WTC11 (cell line): ENCODE measurements at regions not wholly inside any gene's neighbourhood (a gene's known extent, or its start where the extent isn't known, plus 50 kb on each side); places are given as distances from the start of the nearest gene placed in this dataset.

ENCODE experiments used
- ATAC-seq: fragments of 200-7000 bp; cut with Tn5 transposase; 2 replicates; pipeline ENCODE4 v1.10.0; 2021; ENCODE audit warnings: mild to moderate bottlenecking, moderate library complexity
- CTCF ChIA-PET: fragments of 300-600 bp; sonication (Branson Sonifier 250); formaldehyde crosslinking; loops from one replicate; lab custom pipeline; 2021; ENCODE audit warnings: antibody characterized with exemption; lab: Charles Lee
- POLR2A ChIA-PET: fragments of 350-600 bp; sonication (Branson Sonifier 250); formaldehyde crosslinking; loops from one replicate; lab custom pipeline; 2021; ENCODE audit warnings: antibody characterized with exemption; lab: Charles Lee
- DNase-seq: peaks from one replicate; pipeline ENCODE4 v3.0.0; 2021; ENCODE audit warnings: low spot score
- H3K27ac Mint-ChIP-seq: 2 replicates; pipeline ENCODE4 v1.8.0; 2021; ENCODE audit warnings: mixed read lengths
- H3K27me3 Mint-ChIP-seq: 2 replicates; pipeline ENCODE4 v1.8.0; 2021; ENCODE audit warnings: low read depth, mild to moderate bottlenecking, moderate library complexity, mixed read lengths
- H3K36me3 Mint-ChIP-seq: 2 replicates; pipeline ENCODE4 v1.8.0; 2021; ENCODE audit warnings: mixed read lengths
- H3K4me1 Mint-ChIP-seq: 2 replicates; pipeline ENCODE4 v1.8.0; 2022; ENCODE audit warnings: mixed read lengths
- H3K4me3 Mint-ChIP-seq: 2 replicates; pipeline ENCODE4 v1.8.0; 2021; ENCODE audit warnings: mild to moderate bottlenecking, moderate library complexity, mixed read lengths
- H3K9me3 Mint-ChIP-seq: 2 replicates; pipeline ENCODE4 v1.8.0; 2021; ENCODE audit warnings: mixed read lengths
- AR ChIP-seq: fragments of 250-450 bp; sonication (Bioruptor Pico); IDR thresholded peaks from 2 replicates; pipeline ENCODE4 v1.9.0; 2021; ENCODE audit warnings: mild to moderate bottlenecking
- E2F4 ChIP-seq: sonication (generic); formaldehyde crosslinking; IDR thresholded peaks from 2 replicates; pipeline ENCODE4 v1.8.1; 2022; ENCODE audit warnings: low read depth, mild to moderate bottlenecking, moderate library complexity, missing genetic modification reagents, borderline replicate concordance
- ESRRA ChIP-seq: sonication (generic); formaldehyde crosslinking; IDR thresholded peaks from 2 replicates; pipeline ENCODE4 v1.8.1; 2022; ENCODE audit warnings: mild to moderate bottlenecking, missing genetic modification reagents, borderline replicate concordance
- FOXP1 ChIP-seq: sonication (generic); formaldehyde crosslinking; IDR thresholded peaks from 2 replicates; pipeline ENCODE4 v1.8.0; 2022; ENCODE audit warnings: missing genetic modification reagents, mild to moderate bottlenecking, moderate library complexity, borderline replicate concordance
- JUN ChIP-seq: sonication (generic); formaldehyde crosslinking; IDR thresholded peaks from 2 replicates; pipeline ENCODE4 v1.8.0; 2023; ENCODE audit warnings: mild to moderate bottlenecking, missing genetic modification reagents
- NFE2L1 ChIP-seq: sonication (generic); formaldehyde crosslinking; IDR thresholded peaks from 2 replicates; pipeline ENCODE4 v1.8.1; 2023; ENCODE audit warnings: missing genetic modification reagents
- RELA ChIP-seq: sonication (generic); formaldehyde crosslinking; IDR thresholded peaks from 2 replicates; pipeline ENCODE4 v1.8.1; 2022; ENCODE audit warnings: missing genetic modification reagents, mild to moderate bottlenecking, borderline replicate concordance
- STAT6 ChIP-seq: sonication (generic); formaldehyde crosslinking; conservative IDR thresholded peaks from 2 replicates; pipeline ENCODE4 v1.8.1; 2023; ENCODE audit warnings: mild to moderate bottlenecking, low read depth, missing genetic modification reagents, moderate library complexity
- TEAD1 ChIP-seq: sonication (generic); formaldehyde crosslinking; IDR thresholded peaks from 2 replicates; pipeline ENCODE4 v1.8.0; 2022; ENCODE audit warnings: mild to moderate bottlenecking, missing genetic modification reagents
- ZMAT4 ChIP-seq: fragments of 250-450 bp; sonication (Bioruptor Pico); IDR thresholded peaks from 2 replicates; pipeline ENCODE4 v1.9.0; 2021; ENCODE audit warnings: mild to moderate bottlenecking
- ZNF138 ChIP-seq: sonication (generic); formaldehyde crosslinking; conservative IDR thresholded peaks from 2 replicates; pipeline ENCODE4 v1.8.1; 2022; ENCODE audit warnings: mild to moderate bottlenecking, moderate library complexity, missing genetic modification reagents
- ZNF263 ChIP-seq: sonication (generic); formaldehyde crosslinking; IDR thresholded peaks from 2 replicates; pipeline ENCODE4 v1.8.1; 2022; ENCODE audit warnings: low read depth, mild to moderate bottlenecking, moderate library complexity, missing genetic modification reagents
- ZNF396 ChIP-seq: fragments of 250-450 bp; sonication (Bioruptor Pico); IDR thresholded peaks from 2 replicates; pipeline ENCODE4 v1.8.0; 2021; ENCODE audit warnings: mild to moderate bottlenecking, moderate library complexity, borderline replicate concordance
- ZNF423 ChIP-seq: fragments of 250-450 bp; sonication (Bioruptor Pico); IDR thresholded peaks from 2 replicates; pipeline ENCODE4 v2.1.2; 2022; ENCODE audit warnings: mild to moderate bottlenecking, moderate library complexity
- ZSCAN18 ChIP-seq: fragments of 250-450 bp; sonication (Bioruptor Pico); IDR thresholded peaks from 2 replicates; pipeline ENCODE4 v2.1.2; 2022; ENCODE audit warnings: mild to moderate bottlenecking, moderate library complexity
- TF ChIP-seq, protein P1 (sequence below): fragments of 200-600 bp; IDR thresholded peaks from 2 replicates; pipeline ENCODE4 v1.8.0; 2022; ENCODE audit warnings: antibody characterized with exemption

GRCh38 chr11:98895936-98896335 is 124.8 kb upstream of the CNTN5 start (continued):
- TF ChIP-seq AR (CRISPR knock-in tag): no peak
- no peak for TF ChIP-seq TEAD1 (CRISPR knock-in tag)
- TF ChIP-seq RELA (CRISPR knock-in tag): no peak
- no peak for TF ChIP-seq ZNF263 (CRISPR knock-in tag)
- no peak for TF ChIP-seq NFE2L1 (CRISPR knock-in tag)
- no peak for TF ChIP-seq ZSCAN18
- TF ChIP-seq, protein P1, sequence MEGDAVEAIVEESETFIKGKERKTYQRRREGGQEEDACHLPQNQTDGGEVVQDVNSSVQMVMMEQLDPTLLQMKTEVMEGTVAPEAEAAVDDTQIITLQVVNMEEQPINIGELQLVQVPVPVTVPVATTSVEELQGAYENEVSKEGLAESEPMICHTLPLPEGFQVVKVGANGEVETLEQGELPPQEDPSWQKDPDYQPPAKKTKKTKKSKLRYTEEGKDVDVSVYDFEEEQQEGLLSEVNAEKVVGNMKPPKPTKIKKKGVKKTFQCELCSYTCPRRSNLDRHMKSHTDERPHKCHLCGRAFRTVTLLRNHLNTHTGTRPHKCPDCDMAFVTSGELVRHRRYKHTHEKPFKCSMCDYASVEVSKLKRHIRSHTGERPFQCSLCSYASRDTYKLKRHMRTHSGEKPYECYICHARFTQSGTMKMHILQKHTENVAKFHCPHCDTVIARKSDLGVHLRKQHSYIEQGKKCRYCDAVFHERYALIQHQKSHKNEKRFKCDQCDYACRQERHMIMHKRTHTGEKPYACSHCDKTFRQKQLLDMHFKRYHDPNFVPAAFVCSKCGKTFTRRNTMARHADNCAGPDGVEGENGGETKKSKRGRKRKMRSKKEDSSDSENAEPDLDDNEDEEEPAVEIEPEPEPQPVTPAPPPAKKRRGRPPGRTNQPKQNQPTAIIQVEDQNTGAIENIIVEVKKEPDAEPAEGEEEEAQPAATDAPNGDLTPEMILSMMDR: no peak
- no peak for TF ChIP-seq ZMAT4 (CRISPR knock-in tag)
- TF ChIP-seq ZNF396 (CRISPR knock-in tag): no peak
- TF ChIP-seq, all 79 proteins: peak for 0

- Mint-ChIP-seq H3K27me3 (no peaks in the 10 kb centered on the region), H3K9me3 (peaks cover 17% of the 10 kb centered on the region), H3K36me3 (no peaks in the 10 kb centered on the region), H3K4me1 (peaks cover 6% of the 10 kb centered on the region), H3K27ac (no peak overlapping the region), H3K4me3 (no peak overlapping the region)
- ChIA-PET CTCF (no interaction called here), POLR2A (no interaction called here)
- ATAC-seq (peak; percentile 94), DNase-seq (peak; percentile 28)
- TF ChIP-seq TEAD1 (CRISPR knock-in tag) (no peak), E2F4 (CRISPR knock-in tag) (no peak), ZNF396 (CRISPR knock-in tag) (no peak), STAT6 (no peak), ZNF138 (CRISPR knock-in tag) (no peak), FOXP1 (no peak), ESRRA (CRISPR knock-in tag) (no peak), ZNF423 (CRISPR knock-in tag) (no peak), JUN (CRISPR knock-in tag) (no peak)
- TF ChIP-seq, protein P1: no peak
These were observed 79.8 kb upstream of the CNTN5 start for GRCh38 chr11:98940913-98941312.
